ENCODE measurements at regions not wholly inside any gene's neighbourhood (a gene's known extent, or its start where the extent isn't known, plus 50 kb on each side); places are given as distances from the start of the nearest gene placed in this dataset.

- TF ChIP-seq, protein P1, sequence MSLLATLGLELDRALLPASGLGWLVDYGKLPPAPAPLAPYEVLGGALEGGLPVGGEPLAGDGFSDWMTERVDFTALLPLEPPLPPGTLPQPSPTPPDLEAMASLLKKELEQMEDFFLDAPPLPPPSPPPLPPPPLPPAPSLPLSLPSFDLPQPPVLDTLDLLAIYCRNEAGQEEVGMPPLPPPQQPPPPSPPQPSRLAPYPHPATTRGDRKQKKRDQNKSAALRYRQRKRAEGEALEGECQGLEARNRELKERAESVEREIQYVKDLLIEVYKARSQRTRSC (CRISPR knock-in tag; IDR thresholded peaks at IDR 0.05; ENCODE audit: low read depth), result no peak
- TF ChIP-seq SAFB2 (CRISPR knock-in tag; IDR thresholded peaks at IDR 0.05; ENCODE audit: borderline replicate concordance, low read depth) (no peak), ZNF317 (CRISPR knock-in tag; IDR thresholded peaks at IDR 0.05) (no peak), CBFB (CRISPR knock-in tag; IDR thresholded peaks at IDR 0.05) (no peak), EEA1 (CRISPR knock-in tag; IDR thresholded peaks at IDR 0.05; ENCODE audit: borderline replicate concordance) (no peak), ZNF563 (CRISPR knock-in tag; IDR thresholded peaks at IDR 0.05) (no peak), CTCF (CRISPR knock-in tag; IDR thresholded peaks at IDR 0.05) (no peak)
- TF ChIP-seq, protein P2, sequence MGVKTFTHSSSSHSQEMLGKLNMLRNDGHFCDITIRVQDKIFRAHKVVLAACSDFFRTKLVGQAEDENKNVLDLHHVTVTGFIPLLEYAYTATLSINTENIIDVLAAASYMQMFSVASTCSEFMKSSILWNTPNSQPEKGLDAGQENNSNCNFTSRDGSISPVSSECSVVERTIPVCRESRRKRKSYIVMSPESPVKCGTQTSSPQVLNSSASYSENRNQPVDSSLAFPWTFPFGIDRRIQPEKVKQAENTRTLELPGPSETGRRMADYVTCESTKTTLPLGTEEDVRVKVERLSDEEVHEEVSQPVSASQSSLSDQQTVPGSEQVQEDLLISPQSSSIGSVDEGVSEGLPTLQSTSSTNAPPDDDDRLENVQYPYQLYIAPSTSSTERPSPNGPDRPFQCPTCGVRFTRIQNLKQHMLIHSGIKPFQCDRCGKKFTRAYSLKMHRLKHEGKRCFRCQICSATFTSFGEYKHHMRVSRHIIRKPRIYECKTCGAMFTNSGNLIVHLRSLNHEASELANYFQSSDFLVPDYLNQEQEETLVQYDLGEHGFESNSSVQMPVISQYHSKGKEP (CRISPR knock-in tag; IDR thresholded peaks at IDR 0.05), result no peak
- TF ChIP-seq, protein P3, sequence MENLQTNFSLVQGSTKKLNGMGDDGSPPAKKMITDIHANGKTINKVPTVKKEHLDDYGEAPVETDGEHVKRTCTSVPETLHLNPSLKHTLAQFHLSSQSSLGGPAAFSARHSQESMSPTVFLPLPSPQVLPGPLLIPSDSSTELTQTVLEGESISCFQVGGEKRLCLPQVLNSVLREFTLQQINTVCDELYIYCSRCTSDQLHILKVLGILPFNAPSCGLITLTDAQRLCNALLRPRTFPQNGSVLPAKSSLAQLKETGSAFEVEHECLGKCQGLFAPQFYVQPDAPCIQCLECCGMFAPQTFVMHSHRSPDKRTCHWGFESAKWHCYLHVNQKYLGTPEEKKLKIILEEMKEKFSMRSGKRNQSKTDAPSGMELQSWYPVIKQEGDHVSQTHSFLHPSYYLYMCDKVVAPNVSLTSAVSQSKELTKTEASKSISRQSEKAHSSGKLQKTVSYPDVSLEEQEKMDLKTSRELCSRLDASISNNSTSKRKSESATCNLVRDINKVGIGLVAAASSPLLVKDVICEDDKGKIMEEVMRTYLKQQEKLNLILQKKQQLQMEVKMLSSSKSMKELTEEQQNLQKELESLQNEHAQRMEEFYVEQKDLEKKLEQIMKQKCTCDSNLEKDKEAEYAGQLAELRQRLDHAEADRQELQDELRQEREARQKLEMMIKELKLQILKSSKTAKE (CRISPR knock-in tag; IDR thresholded peaks at IDR 0.05; ENCODE audit: borderline replicate concordance), result no peak
- TF ChIP-seq, protein P4, sequence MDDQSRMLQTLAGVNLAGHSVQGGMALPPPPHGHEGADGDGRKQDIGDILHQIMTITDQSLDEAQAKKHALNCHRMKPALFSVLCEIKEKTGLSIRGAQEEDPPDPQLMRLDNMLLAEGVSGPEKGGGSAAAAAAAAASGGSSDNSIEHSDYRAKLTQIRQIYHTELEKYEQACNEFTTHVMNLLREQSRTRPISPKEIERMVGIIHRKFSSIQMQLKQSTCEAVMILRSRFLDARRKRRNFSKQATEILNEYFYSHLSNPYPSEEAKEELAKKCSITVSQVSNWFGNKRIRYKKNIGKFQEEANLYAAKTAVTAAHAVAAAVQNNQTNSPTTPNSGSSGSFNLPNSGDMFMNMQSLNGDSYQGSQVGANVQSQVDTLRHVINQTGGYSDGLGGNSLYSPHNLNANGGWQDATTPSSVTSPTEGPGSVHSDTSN (CRISPR knock-in tag; IDR thresholded peaks at IDR 0.05; ENCODE audit: borderline replicate concordance), result no peak
Measured at GRCh38 chr2:23198316-23199114, 186.5 kb upstream of the KLHL29 start.

Measured in HepG2 (cell line).